Fibroblast of lung (primary cell): ENCODE measurements at regions not wholly inside any gene's neighbourhood (a gene's known extent, or its start where the extent isn't known, plus 50 kb on each side); places are given as distances from the start of the nearest gene placed in this dataset.

Experiments
- DNase-seq, 2 donors: peaks; one replicate each; pipeline versions ENCODE4 v3.0.0 to v3.0.0-alpha.2; 2010; ENCODE audit warnings: low read depth in 2 of 2
- H2AFZ ChIP-seq: 2 replicates; pipeline ENCODE4 v1.5.1; 2012; ENCODE audit warnings: low read length, control low read depth, inconsistent platforms
- H3K27ac ChIP-seq: 2 replicates; pipeline ENCODE4 v1.5.1; 2011; ENCODE audit warnings: low read length, control low read depth; ENCODE audit not compliant: insufficient read depth
- H3K27me3 ChIP-seq: 2 replicates; pipeline ENCODE4 v1.5.1; 2011; ENCODE audit warnings: mild to moderate bottlenecking, low read length; ENCODE audit not compliant: control insufficient read depth, insufficient read depth
- H3K36me3 ChIP-seq: 2 replicates; pipeline ENCODE4 v1.5.1; 2011; ENCODE audit warnings: low read length; ENCODE audit not compliant: control insufficient read depth, insufficient read depth
- H3K4me1 ChIP-seq: 2 replicates; pipeline ENCODE4 v1.5.1; 2011; ENCODE audit warnings: low read length; ENCODE audit not compliant: control insufficient read depth, insufficient read depth; ENCODE audit errors: extremely low read depth
- H3K4me2 ChIP-seq: 2 replicates; pipeline ENCODE4 v1.5.1; 2011; ENCODE audit warnings: low read length, control low read depth; ENCODE audit not compliant: insufficient read depth; ENCODE audit errors: extremely low read depth
- H3K4me3 ChIP-seq, 4 experiments: fragments of 200-600 bp in 1 of 4; sonication (generic) in 1 of 4; replicated peaks in 1 of 4; 2 replicates each; pipeline ENCODE4 v1.5.1; 2011 to 2016; ENCODE audit warnings: low read length in 4 of 4, low read depth in 3 of 4, mild to moderate bottlenecking in 3 of 4, control low read depth in 2 of 4, inconsistent platforms in 1 of 4, mixed read lengths in 1 of 4; ENCODE audit not compliant: insufficient read depth in 1 of 4; ENCODE audit errors: control extremely low read depth in 1 of 4
- H3K79me2 ChIP-seq: 2 replicates; pipeline ENCODE4 v1.5.1; 2012; ENCODE audit warnings: mild to moderate bottlenecking, low read length, inconsistent platforms; ENCODE audit not compliant: control insufficient read depth, insufficient read depth
- H3K9ac ChIP-seq: 2 replicates; pipeline ENCODE4 v1.5.1; 2011; ENCODE audit warnings: mild to moderate bottlenecking, low read length, control low read depth; ENCODE audit not compliant: insufficient read depth
- H3K9me3 ChIP-seq: 2 replicates; pipeline ENCODE4 v1.5.1; 2012; ENCODE audit warnings: low read depth, low read length; ENCODE audit not compliant: control insufficient read depth, insufficient read depth
- H4K20me1 ChIP-seq: 2 replicates; pipeline ENCODE4 v1.5.1; 2011; ENCODE audit warnings: low read length; ENCODE audit not compliant: control insufficient read depth, insufficient read depth; ENCODE audit errors: extremely low read depth
- EZH2 ChIP-seq: IDR thresholded peaks from 2 replicates; pipeline ENCODE4 v1.5.1; 2012; ENCODE audit warnings: low read length, control low read depth, mild to moderate bottlenecking; ENCODE audit errors: missing control alignments
- TF ChIP-seq, protein P1 (sequence below), 2 donors: IDR thresholded peaks in 1 of 2; conservative IDR thresholded peaks in 1 of 2; 1 replicate in 1 of 2; 2 replicates in 1 of 2; pipeline ENCODE4 v1.5.1; 2011 to 2012; ENCODE audit warnings: low read length in 2 of 2, control low read depth in 1 of 2, inconsistent platforms in 1 of 2, low read depth in 1 of 2, mild to moderate bottlenecking in 1 of 2

- no peak for TF ChIP-seq EZH2
- TF ChIP-seq, protein P1, sequence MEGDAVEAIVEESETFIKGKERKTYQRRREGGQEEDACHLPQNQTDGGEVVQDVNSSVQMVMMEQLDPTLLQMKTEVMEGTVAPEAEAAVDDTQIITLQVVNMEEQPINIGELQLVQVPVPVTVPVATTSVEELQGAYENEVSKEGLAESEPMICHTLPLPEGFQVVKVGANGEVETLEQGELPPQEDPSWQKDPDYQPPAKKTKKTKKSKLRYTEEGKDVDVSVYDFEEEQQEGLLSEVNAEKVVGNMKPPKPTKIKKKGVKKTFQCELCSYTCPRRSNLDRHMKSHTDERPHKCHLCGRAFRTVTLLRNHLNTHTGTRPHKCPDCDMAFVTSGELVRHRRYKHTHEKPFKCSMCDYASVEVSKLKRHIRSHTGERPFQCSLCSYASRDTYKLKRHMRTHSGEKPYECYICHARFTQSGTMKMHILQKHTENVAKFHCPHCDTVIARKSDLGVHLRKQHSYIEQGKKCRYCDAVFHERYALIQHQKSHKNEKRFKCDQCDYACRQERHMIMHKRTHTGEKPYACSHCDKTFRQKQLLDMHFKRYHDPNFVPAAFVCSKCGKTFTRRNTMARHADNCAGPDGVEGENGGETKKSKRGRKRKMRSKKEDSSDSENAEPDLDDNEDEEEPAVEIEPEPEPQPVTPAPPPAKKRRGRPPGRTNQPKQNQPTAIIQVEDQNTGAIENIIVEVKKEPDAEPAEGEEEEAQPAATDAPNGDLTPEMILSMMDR (conservative IDR thresholded peaks at IDR 0.05 in 1 of 2, IDR thresholded peaks at IDR 0.05 in 1 of 2; ENCODE audit: low read depth in 1 of 2, low read length in 2 of 2), result peak; percentile 63 to 67
- Histone ChIP-seq H3K27me3 (no peaks in the 10 kb centered on the region), H3K36me3 (no peaks in the 10 kb centered on the region), H3K27ac (no peak overlapping the region), H3K79me2 (no peaks in the 10 kb centered on the region), H3K4me2 (peak overlapping the region; percentile 90), H4K20me1 (no peaks in the 10 kb centered on the region), H3K9me3 (no peaks in the 10 kb centered on the region), H3K4me3 (peak overlapping the region; percentile 47 to 69 (median 55)), H3K9ac (no peak overlapping the region), H3K4me1 (no peaks in the 10 kb centered on the region), H2AFZ (peak overlapping the region; percentile 84)
- peak; percentile 34 to 76 for DNase-seq
Observed at GRCh38 chr3:87167628-87168456, 59.3 kb upstream of the CHMP2B start.

DNA sequence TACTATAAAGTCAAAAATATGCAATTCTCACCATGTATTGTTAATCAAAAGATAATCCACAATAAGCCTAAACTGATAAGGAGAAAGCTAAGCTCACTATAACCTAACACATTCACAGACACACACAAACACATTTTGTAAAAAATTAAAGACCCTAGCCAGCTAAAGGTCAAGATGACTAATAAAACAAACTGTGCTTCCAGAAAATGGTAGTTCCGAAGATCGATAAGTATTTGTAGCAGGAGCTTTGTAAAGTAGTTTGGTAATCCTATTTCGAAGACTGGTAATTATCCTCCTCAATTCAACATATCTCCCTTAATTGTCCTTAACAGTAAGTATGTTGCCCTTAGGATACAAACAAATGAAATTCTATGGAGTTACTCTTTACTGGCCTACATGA is 62.9 kb upstream of the CHMP2B start:
- TF ChIP-seq, protein P1 (conservative IDR thresholded peaks at IDR 0.05 in 1 of 2, IDR thresholded peaks at IDR 0.05 in 1 of 2; ENCODE audit: low read depth in 1 of 2, low read length in 2 of 2), result no peak
- no peak for TF ChIP-seq EZH2
- H4K20me1 ChIP-seq, result no peaks in the 10 kb centered on the region
- no peaks in the 10 kb centered on the region for H3K79me2 ChIP-seq
- no peak for DNase-seq
- no peak overlapping the region for H3K4me3 ChIP-seq
- no peak overlapping the region for H3K27ac ChIP-seq
- no peak overlapping the region for H3K4me2 ChIP-seq
- no peak overlapping the region for H3K9ac ChIP-seq
- H3K27me3 ChIP-seq, result no peaks in the 10 kb centered on the region
- H3K9me3 ChIP-seq, result no peaks in the 10 kb centered on the region
- no peak overlapping the region for H2AFZ ChIP-seq
- H3K4me1 ChIP-seq, result no peaks in the 10 kb centered on the region
- H3K36me3 ChIP-seq, result no peaks in the 10 kb centered on the region

DNA sequence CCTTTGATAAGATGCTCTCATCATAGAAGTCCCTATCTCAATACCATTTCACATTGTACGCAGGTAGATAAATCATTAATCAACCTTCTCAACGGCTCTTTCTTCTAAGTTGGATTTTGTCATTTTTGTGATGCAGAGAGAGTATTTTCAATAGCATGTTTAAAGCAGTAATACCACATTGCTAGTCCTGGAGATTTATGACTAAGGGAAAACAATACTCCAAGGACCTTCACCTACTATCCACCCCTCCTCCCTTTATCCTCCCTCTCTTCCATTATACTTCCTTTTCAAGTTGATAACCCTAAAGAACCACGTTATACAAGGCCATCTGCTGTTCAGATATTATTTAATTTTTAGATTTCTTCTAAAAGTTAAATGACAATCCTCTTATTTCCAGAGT is 65.3 kb upstream of the CHMP2B start:
- TF ChIP-seq, protein P1 (conservative IDR thresholded peaks at IDR 0.05 in 1 of 2, IDR thresholded peaks at IDR 0.05 in 1 of 2; ENCODE audit: low read depth in 1 of 2, low read length in 2 of 2), result no peak
- no peak for TF ChIP-seq EZH2

More for the DNA sequence above, 65.3 kb upstream of the CHMP2B start:
- Histone ChIP-seq H3K4me2 (no peak overlapping the region), H3K9ac (no peak overlapping the region), H3K4me3 (no peak overlapping the region), H3K79me2 (no peaks in the 10 kb centered on the region), H4K20me1 (no peaks in the 10 kb centered on the region), H3K9me3 (no peaks in the 10 kb centered on the region), H3K36me3 (no peaks in the 10 kb centered on the region), H2AFZ (no peak overlapping the region), H3K27ac (no peak overlapping the region), H3K27me3 (no peaks in the 10 kb centered on the region), H3K4me1 (no peaks in the 10 kb centered on the region)
- no peak for DNase-seq
